GM18873 (cell line): ENCODE measurements at regions not wholly inside any gene's neighbourhood (a gene's known extent, or its start where the extent isn't known, plus 50 kb on each side); places are given as distances from the start of the nearest gene placed in this dataset.

Source experiments
- ATAC-seq: cut with Tn5 transposase; IDR thresholded peaks from one replicate; pipeline ENCODE4 v1.9.1; 2021; ENCODE audit warnings: mild to moderate bottlenecking, moderate library complexity, moderate number of reproducible peaks; ENCODE audit not compliant: unreplicated experiment, low FRiP score

DNA sequence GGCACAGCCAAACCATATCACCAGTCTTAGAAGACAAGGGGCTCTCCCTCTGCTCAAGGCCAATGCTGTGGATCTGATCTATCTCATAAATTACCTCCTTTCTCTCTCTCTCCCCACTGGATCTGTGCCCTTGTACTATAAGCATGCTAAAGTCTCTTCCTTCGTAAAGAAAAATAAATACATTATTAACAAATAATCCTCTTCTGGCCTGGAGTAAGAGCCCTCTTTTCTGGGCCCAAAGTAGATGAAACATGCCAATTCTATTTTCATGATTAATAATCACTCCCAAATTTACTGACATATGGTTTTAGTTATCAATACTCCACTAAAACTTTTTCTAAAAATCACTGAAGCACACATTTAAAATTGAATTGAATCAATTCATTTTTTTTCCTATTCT lies 889.7 kb downstream of the ADGRL2 start:
- ATAC-seq: no peak

DNA sequence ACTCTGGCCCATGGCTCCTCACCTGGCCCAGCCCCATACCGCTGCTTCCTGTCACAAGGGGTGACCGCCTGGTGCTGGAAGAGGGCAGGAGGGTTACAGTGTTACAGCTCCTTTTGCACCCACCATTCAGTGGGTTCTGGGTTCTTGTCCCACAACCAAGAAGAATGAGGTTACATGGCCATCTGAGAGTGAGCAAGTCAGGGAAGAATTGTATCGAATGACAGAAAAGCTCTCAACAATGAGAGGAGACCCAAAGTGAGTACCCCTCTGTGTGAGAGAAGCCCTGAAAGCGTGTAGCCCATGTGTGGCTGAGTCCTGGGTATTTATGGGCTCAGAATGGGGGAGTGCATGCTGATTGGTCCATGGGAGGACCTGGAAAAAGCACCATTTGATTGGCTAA lies 888.5 kb downstream of the ADGRL2 start:
- ATAC-seq: no peak

DNA sequence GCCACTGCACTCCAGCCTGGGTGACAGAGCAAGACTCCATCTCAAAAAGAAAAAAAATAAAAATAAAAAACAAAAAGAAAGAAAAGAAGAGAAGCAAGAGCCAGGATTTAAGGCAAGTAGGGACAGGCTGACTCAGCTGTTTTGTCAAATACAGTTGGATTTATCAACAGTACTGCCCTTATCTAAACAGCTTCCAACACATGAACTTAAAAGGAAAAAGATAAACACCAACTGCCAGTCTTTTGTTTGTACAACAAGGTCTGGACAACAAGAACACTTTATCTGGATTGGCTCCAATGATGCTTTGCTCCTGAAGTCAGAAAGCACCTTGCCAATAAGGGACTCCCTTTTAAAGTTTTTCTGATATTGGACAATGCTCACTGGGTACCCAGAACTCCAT lies 886.0 kb downstream of the ADGRL2 start:
- ATAC-seq: no peak

DNA sequence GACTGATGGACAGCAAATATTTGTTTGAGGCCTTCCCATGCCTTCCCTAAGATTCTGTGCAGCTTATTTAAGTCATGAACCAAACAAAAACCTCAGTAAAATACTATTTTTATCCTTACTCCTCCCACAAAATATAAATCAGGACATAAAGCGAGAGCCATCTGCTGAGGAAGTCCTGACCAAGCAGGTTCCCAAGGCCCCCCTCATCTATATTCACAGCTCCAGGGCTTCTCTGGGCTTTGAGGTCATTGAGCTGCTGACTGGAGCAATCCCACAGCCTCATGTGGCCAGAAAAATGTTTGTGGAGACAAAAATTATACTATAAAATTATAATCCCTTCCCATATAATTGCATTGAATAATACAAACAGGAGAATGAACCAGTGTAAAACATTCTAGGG lies 846.2 kb downstream of the ADGRL2 start:
- ATAC-seq: no peak

DNA sequence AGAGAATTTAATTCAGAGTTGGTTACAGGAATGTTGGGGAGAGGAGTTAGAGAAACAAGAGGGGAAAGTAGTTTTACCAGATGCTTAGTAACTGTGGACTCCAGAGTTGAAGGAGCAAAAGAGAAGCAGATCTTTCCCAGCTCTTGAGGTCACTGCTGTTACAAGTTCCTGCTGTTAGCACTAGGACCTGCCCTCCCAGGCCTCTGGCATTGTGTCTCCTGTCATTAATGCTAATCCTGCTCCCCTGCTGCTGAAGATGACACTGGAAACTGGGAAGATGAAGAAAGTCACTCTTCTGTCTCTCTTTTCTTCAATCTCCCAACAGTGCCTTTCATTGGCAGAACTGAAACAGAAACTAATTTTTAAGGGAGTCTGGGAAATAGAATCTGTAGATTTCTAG lies 845.6 kb downstream of the ADGRL2 start:
- no peak for ATAC-seq

DNA sequence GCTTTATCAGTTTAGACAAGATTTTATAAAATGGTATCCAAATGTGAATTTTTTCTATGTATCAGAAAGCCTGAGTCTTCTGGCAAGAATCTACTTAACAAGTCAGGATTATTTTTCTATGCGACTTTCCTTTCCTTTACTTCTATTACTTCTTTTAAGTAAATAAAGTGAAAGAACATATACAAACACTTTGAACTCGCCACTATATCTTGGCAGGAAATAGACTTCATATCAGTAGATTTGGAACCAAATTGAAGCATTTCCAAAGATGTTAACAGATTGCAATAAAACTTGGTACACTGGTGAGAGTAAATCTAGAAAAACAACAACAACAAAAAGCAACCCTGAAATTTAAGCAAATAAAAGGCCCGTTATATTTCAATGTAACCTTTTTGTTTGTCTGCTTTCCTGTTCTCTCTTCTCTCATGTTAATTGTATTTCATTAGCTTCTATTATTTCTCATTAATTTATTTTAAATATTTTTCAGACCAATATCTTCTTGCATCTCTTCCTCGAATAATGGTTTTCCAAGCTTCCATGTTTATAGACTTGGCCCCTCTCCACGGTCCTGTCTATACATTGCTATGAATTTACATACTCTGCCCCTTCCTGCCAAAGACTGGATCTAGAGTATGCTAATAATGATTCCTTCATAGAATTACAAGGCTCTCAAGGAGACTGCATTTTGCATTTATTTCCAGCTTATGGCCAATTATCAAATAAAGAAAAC lies 843.6 kb downstream of the ADGRL2 start:
- no peak for ATAC-seq

DNA sequence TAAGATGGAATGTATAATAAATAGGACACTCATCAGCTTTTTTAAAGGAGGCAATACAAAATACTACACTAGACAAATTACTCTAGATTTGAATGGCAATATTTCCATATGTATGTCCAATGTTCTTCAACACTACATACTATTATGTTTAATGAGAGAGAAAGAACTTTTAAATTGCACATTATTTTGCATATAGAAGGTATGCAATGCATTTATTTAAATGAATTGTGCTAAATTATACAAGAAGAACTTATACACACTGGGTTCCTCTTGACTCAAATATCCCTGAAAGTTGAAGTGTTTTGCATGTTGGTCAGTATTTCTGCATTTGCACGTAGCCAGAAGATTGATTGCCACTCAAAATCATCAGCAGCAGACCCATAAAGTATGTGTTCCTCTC lies 839.6 kb downstream of the ADGRL2 start:
- no peak for ATAC-seq

DNA sequence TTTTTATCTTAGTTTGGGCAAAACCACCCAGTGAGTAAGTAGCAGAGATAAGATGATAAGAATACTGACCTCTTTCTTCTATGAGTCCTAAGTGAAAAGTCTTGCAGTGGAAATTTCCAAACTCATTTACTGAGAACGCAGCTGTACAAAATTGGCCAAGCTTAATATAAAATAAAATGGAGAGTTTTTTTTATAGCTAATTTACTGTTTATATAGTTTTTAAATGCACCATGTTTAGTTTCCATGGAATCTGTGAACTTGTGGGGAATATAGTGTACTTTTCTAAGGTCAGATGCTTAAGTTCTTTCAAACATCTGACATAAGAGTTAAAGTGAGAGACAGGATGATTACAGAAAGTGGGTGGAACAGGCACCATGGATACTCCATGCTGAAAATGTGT lies 833.5 kb downstream of the ADGRL2 start:
- no peak for ATAC-seq

DNA sequence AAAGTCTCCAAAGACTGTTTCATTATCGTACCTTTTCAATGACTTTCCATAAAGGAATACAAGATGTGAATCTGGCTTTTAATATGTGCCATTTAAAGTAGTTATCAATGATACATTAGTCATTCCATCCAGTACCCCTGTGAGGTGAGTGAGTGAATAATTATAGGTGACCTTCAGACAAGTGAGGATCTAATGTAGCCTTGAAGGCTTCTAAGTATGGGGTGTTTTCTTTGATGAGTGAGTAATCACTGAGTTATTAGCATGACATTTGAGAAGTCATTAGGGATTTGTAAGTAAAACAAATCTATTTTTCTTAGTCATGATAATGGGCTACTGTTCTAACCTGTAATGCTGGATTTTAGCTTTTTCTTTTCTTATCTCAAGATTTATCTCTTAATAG lies 831.4 kb downstream of the ADGRL2 start:
- ATAC-seq: no peak

DNA sequence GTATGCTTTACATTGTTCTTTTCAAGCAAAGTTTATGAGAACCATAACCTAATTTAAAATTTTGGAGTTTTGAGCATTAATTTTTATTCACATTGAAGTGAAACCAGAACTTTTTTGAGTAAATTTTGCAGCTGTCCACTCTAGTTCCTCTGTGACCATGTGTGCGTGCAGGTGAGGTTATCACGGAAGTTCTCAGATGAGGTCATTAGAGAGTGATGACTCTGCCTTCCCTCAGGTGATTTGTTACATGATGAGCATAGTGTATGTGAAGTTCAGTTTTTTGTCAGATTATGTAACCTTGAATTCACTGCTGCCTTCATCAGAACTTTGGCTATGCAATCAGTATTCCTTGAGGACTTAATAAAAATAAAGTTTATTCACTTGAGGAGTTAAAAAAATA lies 828.2 kb downstream of the ADGRL2 start:
- ATAC-seq: no peak

DNA sequence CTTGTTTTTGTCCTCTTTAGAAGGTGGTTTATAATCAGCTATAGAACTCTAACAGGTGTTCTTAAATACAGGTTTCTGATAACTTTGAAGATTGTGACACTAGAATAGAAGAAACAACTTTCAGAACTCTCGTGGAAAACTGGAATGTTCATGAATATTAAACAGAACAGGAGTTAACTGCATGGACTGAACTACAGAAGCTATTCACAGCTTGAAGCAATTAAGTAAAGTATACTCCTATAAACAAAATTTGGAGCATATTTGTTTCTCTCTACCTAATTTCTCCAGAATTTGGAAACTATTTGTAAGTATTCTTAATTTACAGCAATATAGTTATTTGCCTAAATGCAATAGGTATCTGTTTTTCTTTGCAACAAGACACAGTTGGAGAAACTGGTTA lies 824.8 kb downstream of the ADGRL2 start:
- ATAC-seq: no peak

DNA sequence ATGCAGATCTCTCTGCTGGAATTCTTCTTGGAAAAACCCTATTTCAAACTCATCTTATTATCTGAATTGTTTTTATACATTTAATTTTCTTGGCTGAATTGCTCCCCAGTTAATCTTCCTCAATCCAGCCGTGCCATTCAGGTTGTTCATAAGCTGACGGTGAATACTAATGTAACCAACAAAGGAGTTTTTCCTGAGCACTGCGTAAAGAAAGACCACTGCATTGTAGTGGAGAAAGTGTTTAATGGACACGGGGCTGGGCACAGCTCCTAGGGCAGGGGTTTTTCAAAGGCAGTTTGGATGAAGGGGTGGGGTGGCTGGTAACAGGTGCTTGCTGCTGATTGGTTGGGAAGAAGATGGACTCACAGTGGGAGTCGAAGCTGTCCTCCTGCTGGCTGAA lies 820.3 kb downstream of the ADGRL2 start:
- ATAC-seq: no peak

DNA sequence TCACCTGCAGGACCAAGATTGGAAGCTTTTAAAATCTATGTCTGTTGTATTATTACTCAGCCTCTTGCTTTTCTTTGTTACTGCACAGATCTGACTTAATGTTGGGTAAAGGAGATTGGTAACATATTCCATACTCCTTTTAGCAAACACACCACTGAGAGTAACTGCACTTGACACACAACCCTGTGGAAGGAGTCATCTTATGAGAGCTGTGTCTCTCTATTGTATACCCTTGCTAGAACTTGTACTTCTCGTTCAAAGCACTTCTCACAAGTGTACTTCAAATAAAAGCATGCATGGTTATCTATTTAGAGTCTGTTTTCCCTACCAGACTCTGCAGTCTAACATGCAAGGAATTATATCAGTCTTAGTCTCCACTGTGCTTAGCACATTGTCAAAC lies 813.4 kb downstream of the ADGRL2 start:
- ATAC-seq: no peak

DNA sequence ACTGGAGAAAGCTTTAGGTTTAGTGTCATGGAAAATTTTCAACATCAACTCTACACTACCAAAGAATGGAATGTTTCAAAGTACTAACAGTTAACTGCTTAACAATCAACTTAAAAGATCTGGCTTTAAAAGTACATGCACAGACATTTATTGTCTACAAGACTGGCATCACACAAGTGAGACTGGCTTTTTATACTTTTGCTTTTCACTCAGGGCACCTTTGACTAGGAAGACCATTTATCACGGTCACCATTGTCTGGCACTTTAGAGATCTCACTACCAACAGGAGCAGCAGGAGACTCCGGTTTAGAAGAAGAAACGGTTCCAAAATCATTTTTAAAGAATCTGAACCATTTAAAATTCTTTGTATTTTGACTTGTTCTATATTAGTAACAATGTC lies 812.3 kb downstream of the ADGRL2 start:
- ATAC-seq: no peak

DNA sequence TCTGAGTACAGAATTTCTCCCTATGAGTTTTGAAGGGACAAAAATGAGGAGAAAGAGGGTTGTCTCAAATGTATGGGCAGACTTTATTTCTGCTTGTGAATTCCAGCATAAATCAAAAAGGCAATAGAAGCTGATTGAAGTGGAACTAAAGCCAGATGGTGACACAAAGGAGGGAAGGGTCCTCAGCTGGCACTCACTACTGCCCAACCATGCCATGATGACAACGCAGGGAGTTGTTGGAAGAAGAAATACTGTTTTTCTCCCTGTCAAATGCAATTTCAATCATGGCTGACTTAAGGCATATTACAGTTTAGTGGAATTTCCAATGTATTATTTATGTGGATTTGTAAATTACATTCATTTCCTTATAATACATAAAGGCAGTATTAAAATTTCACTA lies 805.8 kb downstream of the ADGRL2 start:
- ATAC-seq: no peak

DNA sequence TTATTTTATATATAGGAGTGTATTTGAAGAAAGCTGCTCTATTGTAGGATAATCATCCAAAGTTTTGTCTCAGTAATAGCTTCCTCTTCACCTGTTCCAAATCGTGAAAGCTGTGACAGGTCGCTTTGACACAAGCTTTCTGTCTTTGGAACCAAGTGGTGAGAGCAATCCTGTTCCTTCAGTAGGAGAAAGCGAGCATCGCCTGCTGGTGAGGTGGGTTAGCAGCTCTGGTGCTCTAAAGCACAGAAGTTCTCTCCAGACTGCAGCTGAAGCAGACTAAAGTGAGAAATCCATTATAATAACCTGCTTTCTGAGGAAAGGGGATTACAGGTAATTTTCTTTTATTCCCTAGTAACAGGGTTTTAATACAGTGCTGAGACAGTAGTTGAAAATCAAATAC lies 803.8 kb downstream of the ADGRL2 start:
- no peak for ATAC-seq

DNA sequence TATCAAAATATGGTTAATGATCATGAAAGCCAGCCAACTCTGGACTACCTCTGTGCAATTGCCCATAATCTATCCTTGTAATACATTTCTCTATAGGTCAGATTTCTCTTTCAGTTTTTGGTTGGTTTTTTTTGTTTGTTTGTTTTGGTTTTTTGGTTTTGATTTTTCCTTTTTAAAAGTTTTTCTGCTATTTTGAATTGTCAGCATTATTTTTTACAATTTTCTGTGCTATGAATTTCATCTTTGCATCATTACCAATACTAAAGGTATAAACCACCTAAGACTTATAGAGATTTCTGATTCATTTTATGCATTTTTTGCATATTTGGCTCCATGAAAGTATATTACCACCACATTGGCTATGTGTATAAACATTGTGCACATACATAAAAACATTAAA lies 799.6 kb downstream of the ADGRL2 start:
- ATAC-seq: no peak

DNA sequence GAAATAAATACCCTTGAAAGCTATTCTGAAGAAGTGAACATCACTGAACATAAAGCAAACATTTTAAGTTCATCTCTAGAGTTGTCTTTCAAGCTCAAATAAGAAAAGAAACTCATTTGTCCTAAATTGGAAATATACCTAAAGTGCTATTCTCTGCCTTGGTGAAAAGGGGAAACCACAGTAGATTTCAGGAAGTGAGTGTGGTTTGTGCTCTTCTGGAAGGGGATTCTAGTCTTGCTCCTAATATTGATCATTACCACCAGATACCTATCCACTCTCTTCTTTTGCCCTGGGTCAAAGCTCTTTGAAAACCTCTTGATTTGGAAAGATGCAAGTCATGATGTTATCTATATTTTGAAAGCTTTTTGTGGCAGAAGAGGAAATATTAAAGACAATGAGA lies 798.1 kb downstream of the ADGRL2 start:
- ATAC-seq: no peak

DNA sequence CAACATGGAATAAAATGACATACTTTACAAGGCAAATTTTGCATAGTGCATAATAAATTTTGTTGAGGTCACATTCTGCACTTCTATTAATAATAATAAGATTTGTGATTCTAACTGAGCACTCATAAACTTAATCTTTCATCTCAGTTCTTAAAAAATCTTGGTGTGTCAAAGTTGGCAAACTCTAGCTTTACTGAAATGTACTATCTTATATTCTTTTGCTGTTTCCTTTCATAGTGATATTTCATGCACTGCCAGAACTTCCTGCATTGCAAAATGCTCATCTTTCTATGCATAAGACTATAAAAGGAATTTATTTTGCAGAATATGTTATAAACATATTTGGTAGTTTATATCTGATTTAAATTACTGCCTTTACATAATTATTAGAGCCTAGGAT lies 797.6 kb downstream of the ADGRL2 start:
- ATAC-seq: no peak

DNA sequence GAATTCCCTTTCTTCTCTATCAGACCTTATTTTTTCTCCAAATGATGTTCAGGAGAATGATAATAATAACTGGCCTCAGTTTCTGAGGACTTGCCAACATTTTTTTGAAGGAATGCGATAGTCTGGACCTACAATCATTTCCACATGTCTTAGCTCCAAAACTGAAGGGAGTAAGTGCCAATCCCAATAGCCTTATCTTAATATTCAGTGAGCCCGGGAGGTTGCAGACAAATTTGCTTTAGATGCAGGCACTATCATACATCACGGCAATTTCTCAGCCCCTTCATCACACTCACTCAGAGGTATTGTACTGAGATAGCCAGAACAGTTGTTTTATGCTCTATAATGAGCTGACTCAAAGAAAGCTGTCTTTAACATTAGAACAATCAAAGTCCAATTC lies 796.9 kb downstream of the ADGRL2 start:
- no peak for ATAC-seq

DNA sequence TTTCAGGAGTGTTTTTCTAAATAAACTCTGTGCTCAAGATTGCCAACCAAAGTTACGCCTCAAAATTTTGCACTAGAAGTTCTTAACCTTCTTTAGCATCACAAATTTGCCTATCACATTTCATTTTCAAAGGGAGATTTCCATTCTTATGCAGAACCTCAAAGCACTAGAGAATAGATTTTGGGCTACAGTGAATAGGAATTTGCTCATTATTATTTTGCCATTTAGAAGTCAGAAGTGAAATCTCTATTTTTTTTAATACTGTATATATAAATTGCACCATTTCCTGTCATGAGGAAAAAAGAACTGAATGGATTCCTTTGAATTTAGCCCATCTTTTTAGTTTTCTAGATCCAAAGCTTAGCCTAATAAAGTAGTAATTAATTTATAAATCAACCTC lies 796.4 kb downstream of the ADGRL2 start:
- ATAC-seq: no peak

DNA sequence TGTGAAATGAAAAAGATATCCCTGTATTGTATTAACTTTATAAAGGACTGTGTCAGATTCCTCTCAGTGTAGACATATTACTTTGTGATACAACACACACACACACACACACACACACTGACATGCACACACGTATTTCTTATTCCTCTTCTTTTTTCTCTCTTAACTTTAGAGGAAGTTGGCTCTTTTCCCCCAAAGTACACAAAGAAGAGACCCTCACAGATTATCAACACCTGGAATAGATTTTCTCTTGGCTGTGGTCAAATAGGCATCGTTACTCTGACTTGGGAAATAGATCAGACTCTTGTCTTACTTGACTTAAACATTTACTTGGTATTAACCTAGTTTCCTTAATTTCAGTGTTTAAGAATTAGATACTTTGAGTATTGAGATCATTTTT lies 792.8 kb downstream of the ADGRL2 start:
- ATAC-seq: no peak

DNA sequence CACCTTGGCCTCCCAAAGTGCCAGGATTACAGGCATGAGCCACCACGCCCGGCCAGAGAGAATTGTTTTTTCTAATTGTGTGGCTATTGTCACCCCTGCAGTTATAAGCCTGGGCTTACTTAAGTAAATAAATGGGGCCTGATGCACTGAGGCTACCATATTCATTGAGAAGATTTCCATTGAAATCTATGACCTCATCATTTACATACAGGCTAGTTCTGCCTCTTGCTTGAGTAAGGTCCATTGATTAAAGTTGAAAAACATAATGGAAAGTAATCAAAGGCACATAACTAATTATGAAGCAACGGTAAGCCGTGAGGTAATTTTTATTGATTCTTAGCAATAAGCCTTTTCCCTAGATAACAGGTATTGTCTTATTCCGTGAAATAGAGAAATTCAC lies 788.9 kb downstream of the ADGRL2 start:
- no peak for ATAC-seq
